ENCODE measurements at regions not wholly inside any gene's neighbourhood (a gene's known extent, or its start where the extent isn't known, plus 50 kb on each side); places are given as distances from the start of the nearest gene placed in this dataset.

DNA sequence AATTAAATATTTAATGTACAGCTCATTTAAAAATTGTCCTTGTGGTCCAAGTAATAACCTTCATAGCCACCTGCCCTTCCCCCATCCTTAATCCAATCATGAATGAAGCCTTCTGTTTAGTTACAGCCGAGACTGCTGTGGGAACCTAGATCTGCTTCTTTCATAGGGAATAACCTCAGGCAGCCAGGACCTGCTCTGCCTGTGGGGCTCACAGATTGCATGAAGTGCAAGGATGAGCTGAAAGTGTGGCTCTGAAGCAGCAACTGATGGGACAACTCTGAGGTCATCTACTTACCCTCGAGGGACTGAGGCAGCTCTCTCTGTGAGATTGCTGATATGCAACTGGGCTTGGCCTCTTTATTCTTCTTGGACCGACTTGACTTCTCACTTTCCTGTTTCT lies 169.8 kb downstream of the POTEB3 start:
- no peak overlapping the region for H3K23ac ChIP-seq (ENCODE audit: low read depth, low read length)
- CTCF ChIA-PET: interaction anchor here (1.2 kb wide), 1 partner anchor 14 kb away, joined by 3 read pairs; no protein-coding TSS in a partner anchor
- no peaks in the 10 kb centered on the region for H3K36me3 ChIP-seq (ENCODE audit: control insufficient read depth, insufficient read depth, low read length)
- H3K4ac ChIP-seq (ENCODE audit: low read depth, low read length): no peak overlapping the region
- no peak overlapping the region for H3K27ac ChIP-seq (ENCODE audit: insufficient read depth, low read length)
- H4K5ac ChIP-seq (ENCODE audit: low read depth, low read length): no peak overlapping the region
- H2AFZ ChIP-seq (replicated peaks; ENCODE audit: low read length, poor library complexity): no peak overlapping the region
- no peak overlapping the region for H3K9ac ChIP-seq (ENCODE audit: low read depth, low read length)
- H2AK5ac ChIP-seq (ENCODE audit: low read depth, low read length): no peak overlapping the region
- H4K8ac ChIP-seq (ENCODE audit: low read depth in 2 of 2, low read length in 2 of 2): no peak overlapping the region
- H3K4me3 ChIP-seq (ENCODE audit: insufficient read depth, low read depth, low read length): no peak overlapping the region
- BruUV-seq (replicated peaks): no TSS peak
- no peak overlapping the region for H4K91ac ChIP-seq (ENCODE audit: insufficient read depth, low read depth, low read length)
- peaks cover 13% of the 10 kb centered on the region for H3K9me3 ChIP-seq (ENCODE audit: control insufficient read depth, insufficient read depth, low read length)
- ATAC-seq (ENCODE audit: low read depth) (no peak), DNase-seq (no peak)
- no peak overlapping the region for H2BK20ac ChIP-seq (ENCODE audit: low read depth, low read length)
- no peaks in the 10 kb centered on the region for H3K27me3 ChIP-seq (ENCODE audit: control insufficient read depth, insufficient read depth, low read length)
- WGBS, 2 experiments (ENCODE audit: extremely low coverage in 2 of 2, insufficient read length in 1 of 2): 25% methylated on average over 2 of the region's 3 CpGs; no CpG with 5 or more reads in 1 of the 2 experiments
- no peak overlapping the region for H2BK120ac ChIP-seq (ENCODE audit: low read depth, low read length)
- H4K20me1 ChIP-seq (ENCODE audit: insufficient read depth, low read length): no peaks in the 10 kb centered on the region
- dilution Hi-C loops (cut with HindIII; ENCODE audit: low sequenced_read_pairs, unreplicated experiment) (no loop called here), in situ Hi-C loops (cut with MboI; ENCODE audit: low sequenced_read_pairs) (no loop called here), intact Hi-C loops (cut with micrococcal nuclease) (no loop called here)
- no peak overlapping the region for H3K14ac ChIP-seq (replicated peaks; ENCODE audit: low read depth, low read length)
- H3K79me1 ChIP-seq (ENCODE audit: low read depth in 1 of 2, low read length in 2 of 2): no peaks in the 10 kb centered on the region
- no peak overlapping the region for H3K4me2 ChIP-seq (ENCODE audit: low read depth, low read length)
- H2BK5ac ChIP-seq (ENCODE audit: low read depth, low read length, poor library complexity, severe bottlenecking): no peak overlapping the region
- POLR2A ChIA-PET (ENCODE audit: unreplicated experiment): no interaction called here
- no peak for TF ChIP-seq SMC3 (IDR thresholded peaks at IDR 0.05; ENCODE audit: low read depth, low read length)
- TF ChIP-seq, protein P1, sequence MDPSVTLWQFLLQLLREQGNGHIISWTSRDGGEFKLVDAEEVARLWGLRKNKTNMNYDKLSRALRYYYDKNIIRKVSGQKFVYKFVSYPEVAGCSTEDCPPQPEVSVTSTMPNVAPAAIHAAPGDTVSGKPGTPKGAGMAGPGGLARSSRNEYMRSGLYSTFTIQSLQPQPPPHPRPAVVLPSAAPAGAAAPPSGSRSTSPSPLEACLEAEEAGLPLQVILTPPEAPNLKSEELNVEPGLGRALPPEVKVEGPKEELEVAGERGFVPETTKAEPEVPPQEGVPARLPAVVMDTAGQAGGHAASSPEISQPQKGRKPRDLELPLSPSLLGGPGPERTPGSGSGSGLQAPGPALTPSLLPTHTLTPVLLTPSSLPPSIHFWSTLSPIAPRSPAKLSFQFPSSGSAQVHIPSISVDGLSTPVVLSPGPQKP (IDR thresholded peaks at IDR 0.05; ENCODE audit: borderline replicate concordance, low read depth, low read length): no peak
- no peak for TF ChIP-seq BHLHE40 (IDR thresholded peaks at IDR 0.05; ENCODE audit: low read depth, low read length)
- TF ChIP-seq RFX5 (IDR thresholded peaks at IDR 0.05; ENCODE audit: low read depth, low read length): no peak
- TF ChIP-seq, protein P2, sequence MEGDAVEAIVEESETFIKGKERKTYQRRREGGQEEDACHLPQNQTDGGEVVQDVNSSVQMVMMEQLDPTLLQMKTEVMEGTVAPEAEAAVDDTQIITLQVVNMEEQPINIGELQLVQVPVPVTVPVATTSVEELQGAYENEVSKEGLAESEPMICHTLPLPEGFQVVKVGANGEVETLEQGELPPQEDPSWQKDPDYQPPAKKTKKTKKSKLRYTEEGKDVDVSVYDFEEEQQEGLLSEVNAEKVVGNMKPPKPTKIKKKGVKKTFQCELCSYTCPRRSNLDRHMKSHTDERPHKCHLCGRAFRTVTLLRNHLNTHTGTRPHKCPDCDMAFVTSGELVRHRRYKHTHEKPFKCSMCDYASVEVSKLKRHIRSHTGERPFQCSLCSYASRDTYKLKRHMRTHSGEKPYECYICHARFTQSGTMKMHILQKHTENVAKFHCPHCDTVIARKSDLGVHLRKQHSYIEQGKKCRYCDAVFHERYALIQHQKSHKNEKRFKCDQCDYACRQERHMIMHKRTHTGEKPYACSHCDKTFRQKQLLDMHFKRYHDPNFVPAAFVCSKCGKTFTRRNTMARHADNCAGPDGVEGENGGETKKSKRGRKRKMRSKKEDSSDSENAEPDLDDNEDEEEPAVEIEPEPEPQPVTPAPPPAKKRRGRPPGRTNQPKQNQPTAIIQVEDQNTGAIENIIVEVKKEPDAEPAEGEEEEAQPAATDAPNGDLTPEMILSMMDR (conservative IDR thresholded peaks at IDR 0.05; ENCODE audit: low read depth, low read length): no peak
- TF ChIP-seq FOS (IDR thresholded peaks at IDR 0.05; ENCODE audit: low read depth, low read length): no peak
- no peak for TF ChIP-seq POLR2A (IDR thresholded peaks at IDR 0.05; ENCODE audit: low read depth, low read length)
- TF ChIP-seq RAD21 (IDR thresholded peaks at IDR 0.05; ENCODE audit: low read length): no peak
- no peak for TF ChIP-seq MXI1 (IDR thresholded peaks at IDR 0.05; ENCODE audit: borderline replicate concordance, low read depth, low read length)
- no peak for TF ChIP-seq RCOR1 (IDR thresholded peaks at IDR 0.05; ENCODE audit: insufficient replicate concordance, low read length)
- TF ChIP-seq, protein P3, sequence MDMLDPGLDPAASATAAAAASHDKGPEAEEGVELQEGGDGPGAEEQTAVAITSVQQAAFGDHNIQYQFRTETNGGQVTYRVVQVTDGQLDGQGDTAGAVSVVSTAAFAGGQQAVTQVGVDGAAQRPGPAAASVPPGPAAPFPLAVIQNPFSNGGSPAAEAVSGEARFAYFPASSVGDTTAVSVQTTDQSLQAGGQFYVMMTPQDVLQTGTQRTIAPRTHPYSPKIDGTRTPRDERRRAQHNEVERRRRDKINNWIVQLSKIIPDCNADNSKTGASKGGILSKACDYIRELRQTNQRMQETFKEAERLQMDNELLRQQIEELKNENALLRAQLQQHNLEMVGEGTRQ (IDR thresholded peaks at IDR 0.05; ENCODE audit: low read depth, low read length): no peak
- TF ChIP-seq CEBPB (IDR thresholded peaks at IDR 0.05; ENCODE audit: low read depth, low read length): no peak
- no peak for TF ChIP-seq MAZ (IDR thresholded peaks at IDR 0.05; ENCODE audit: borderline replicate concordance, low read depth, low read length)
- TF ChIP-seq CHD1 (IDR thresholded peaks at IDR 0.05; ENCODE audit: low read depth, low read length): no peak
- no peak for TF ChIP-seq MAFK (IDR thresholded peaks at IDR 0.05; ENCODE audit: low read depth, low read length)
- no peak for TF ChIP-seq NFE2L2 (IDR thresholded peaks at IDR 0.05; ENCODE audit: low read depth, low read length)
- no peaks in the 10 kb centered on the region for H3K4me1 ChIP-seq (ENCODE audit: control insufficient read depth, insufficient read depth, low read length)
- no peak overlapping the region for H3K18ac ChIP-seq (ENCODE audit: low read depth, low read length)
- H3K9me1 ChIP-seq (ENCODE audit: insufficient read depth, low read length): no peaks in the 10 kb centered on the region
- no peak overlapping the region for H2AK9ac ChIP-seq (replicated peaks; ENCODE audit: low read depth, low read length, poor library complexity)
- no peak overlapping the region for H3K56ac ChIP-seq (ENCODE audit: extremely low read depth, insufficient read depth, low read length)
- no peak overlapping the region for H2BK15ac ChIP-seq (ENCODE audit: low read depth, low read length)
